ENCODE measurements at regions not wholly inside any gene's neighbourhood (a gene's known extent, or its start where the extent isn't known, plus 50 kb on each side); places are given as distances from the start of the nearest gene placed in this dataset.

DNA sequence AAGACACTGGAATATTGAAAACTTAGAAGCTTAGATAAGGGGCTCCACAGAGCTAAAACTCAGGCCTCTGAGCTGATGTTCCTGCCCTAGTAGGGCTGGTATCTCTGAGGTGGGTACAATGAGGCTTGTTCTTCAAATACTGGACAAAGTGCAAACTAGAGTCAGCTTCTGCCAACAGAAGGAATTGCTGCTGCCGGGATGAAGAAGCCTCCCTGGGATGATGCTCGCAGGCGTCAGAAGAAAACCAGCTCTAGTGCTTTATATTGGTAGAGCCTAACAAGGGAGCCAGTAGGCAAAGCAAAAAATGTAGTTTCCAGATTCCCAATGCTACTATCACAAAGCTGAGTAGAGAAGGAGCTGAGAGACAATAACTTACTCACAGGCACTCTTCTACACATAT lies 118.1 kb downstream of the FOXI3 start:
- TF ChIP-seq, protein P1, sequence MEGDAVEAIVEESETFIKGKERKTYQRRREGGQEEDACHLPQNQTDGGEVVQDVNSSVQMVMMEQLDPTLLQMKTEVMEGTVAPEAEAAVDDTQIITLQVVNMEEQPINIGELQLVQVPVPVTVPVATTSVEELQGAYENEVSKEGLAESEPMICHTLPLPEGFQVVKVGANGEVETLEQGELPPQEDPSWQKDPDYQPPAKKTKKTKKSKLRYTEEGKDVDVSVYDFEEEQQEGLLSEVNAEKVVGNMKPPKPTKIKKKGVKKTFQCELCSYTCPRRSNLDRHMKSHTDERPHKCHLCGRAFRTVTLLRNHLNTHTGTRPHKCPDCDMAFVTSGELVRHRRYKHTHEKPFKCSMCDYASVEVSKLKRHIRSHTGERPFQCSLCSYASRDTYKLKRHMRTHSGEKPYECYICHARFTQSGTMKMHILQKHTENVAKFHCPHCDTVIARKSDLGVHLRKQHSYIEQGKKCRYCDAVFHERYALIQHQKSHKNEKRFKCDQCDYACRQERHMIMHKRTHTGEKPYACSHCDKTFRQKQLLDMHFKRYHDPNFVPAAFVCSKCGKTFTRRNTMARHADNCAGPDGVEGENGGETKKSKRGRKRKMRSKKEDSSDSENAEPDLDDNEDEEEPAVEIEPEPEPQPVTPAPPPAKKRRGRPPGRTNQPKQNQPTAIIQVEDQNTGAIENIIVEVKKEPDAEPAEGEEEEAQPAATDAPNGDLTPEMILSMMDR (IDR thresholded peaks at IDR 0.05; ENCODE audit: low read depth, low read length): no peak
- no peak for TF ChIP-seq EZH2phosphoT487 (IDR thresholded peaks at IDR 0.05; ENCODE audit: low read depth)
